Stimulated activated naive CD8-positive, alpha-beta T cell treated with anti-CD3 and anti-CD28 coated beads, Interleukin-15, Interleukin-2, amounts not matched to agents 100 ng/mL and 50 ng/mL, for 24 hours (primary cell): ENCODE measurements at regions not wholly inside any gene's neighbourhood (a gene's known extent, or its start where the extent isn't known, plus 50 kb on each side); places are given as distances from the start of the nearest gene placed in this dataset.

Experiments
- H3K27ac Mint-ChIP-seq: one replicate; pipeline ENCODE4 v1.8.0; 2021; ENCODE audit warnings: mild to moderate bottlenecking, mixed read lengths
- H3K27me3 Mint-ChIP-seq: one replicate; pipeline ENCODE4 v1.8.0; 2021; ENCODE audit warnings: mixed read lengths
- H3K36me3 Mint-ChIP-seq: one replicate; pipeline ENCODE4 v1.8.0; 2021; ENCODE audit warnings: low read depth, mixed read lengths
- H3K4me1 Mint-ChIP-seq: one replicate; pipeline ENCODE4 v1.8.0; 2021; ENCODE audit warnings: low read depth, mixed read lengths
- H3K4me3 Mint-ChIP-seq: one replicate; pipeline ENCODE4 v1.8.0; 2021; ENCODE audit warnings: mild to moderate bottlenecking, mixed read lengths
- H3K9me3 Mint-ChIP-seq: one replicate; pipeline ENCODE4 v1.8.0; 2021; ENCODE audit warnings: mixed read lengths

DNA sequence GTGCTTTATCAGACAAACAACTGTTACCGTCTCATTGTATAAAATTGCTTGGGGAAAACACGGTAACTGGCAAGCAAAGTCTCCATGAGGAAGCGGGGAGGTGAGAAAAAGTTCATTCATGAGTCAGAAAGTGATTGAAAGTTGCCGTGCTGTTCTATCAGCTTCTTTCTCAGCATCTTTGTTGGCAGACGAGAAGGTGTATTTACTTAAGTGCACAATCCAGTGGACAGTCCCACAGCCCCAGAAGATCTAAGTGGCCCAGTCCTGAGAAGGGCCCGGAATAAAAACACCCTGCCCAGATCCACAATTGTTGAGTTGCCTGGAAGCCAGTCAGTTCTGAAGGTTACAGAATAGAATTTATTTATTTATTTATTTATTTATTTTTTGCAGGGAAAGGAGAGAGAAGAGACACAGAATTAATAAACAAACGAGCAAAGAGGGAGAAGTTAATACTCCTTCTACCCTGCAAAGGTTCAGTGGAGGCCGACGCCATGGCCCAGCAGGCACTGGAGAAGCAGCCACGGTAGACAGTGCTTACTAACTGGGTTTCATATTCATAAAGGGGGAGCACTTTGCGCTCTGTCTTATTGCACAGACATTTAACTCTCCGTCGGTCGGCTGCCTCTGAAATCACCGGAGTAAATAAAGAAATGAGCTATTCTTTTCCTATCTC lies 676.0 kb upstream of the SALL3 start:
- Mint-ChIP-seq H3K4me3 (no peak overlapping the region), H3K27me3 (no peaks in the 10 kb centered on the region), H3K36me3 (no peaks in the 10 kb centered on the region)

DNA sequence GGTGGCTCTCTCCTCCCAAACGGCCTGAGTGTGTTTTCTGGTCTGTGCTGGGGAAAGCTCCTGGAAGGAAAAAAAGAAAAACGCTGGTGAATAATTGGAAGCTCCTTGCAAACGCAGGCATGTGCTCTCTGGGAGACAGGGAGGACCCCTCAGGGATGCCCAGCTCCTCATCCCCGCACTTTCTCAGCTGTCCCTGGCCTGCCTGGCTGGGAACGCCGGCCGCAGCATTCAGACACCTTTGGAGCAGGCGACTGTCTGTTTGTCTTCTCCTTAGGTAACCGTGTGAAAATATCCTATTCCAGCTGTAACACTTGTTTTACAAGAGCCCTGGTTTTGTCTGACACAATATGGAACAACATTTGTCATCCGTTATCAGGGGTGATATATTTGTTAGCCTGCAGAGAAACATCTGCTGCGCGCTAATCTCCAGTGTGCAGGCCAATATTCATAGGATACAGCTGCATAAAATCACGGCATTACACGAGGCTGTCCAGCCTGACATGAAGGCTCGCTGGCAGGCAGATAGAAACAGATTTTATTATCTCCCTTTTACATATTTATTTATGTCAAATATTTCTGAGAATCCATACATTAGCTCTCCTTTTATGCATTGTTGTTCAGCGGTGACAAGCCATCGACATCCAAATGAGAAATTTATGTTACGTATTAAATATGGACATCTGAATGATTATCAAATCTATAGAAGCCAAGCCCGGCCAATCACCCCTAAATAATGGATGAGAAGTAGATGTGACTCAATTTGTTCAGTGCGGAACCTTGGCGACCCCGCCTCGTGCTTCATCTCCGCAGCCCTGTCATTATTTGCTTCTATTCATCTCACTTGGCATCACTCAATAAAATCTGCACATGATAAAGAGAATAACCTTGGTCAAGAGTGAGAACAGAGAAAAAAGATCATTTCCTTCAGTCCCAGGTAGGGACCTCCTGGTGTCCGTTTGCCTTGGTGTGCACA lies 675.1 kb upstream of the SALL3 start:
- Mint-ChIP-seq H3K27me3 (no peaks in the 10 kb centered on the region), H3K27ac (no peak overlapping the region), H3K4me3 (no peak overlapping the region), H3K9me3 (peaks cover 6% of the 10 kb centered on the region), H3K4me1 (no peaks in the 10 kb centered on the region), H3K36me3 (no peaks in the 10 kb centered on the region)

More for the DNA sequence above, 676.0 kb upstream of the SALL3 start:
- Mint-ChIP-seq H3K9me3 (peaks cover 4% of the 10 kb centered on the region), H3K27ac (no peak overlapping the region), H3K4me1 (no peaks in the 10 kb centered on the region)

DNA sequence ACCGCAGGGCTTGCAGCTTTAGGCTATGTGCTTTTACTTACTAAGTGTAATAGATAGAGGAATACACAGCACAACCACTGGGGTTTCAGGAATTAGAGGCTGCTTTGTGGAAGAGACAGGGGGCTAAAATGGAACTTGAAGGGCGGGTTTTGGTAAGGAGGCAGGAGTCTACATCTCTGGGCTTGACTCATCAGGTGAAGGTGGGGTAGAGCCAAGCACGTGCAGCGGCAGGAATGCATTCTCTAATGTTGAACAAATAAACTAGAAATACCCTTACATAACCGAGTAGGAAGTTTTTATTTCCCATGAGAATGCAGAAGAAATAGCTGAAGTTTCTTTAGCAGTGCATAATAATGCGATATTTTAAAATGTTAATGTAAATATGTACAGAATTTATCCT lies 673.8 kb upstream of the SALL3 start:
- no peaks in the 10 kb centered on the region for H3K27me3 Mint-ChIP-seq
- H3K9me3 Mint-ChIP-seq = peaks cover 6% of the 10 kb centered on the region
- no peaks in the 10 kb centered on the region for H3K36me3 Mint-ChIP-seq
- H3K4me1 Mint-ChIP-seq = no peaks in the 10 kb centered on the region
- no peak overlapping the region for H3K27ac Mint-ChIP-seq
- no peak overlapping the region for H3K4me3 Mint-ChIP-seq

DNA sequence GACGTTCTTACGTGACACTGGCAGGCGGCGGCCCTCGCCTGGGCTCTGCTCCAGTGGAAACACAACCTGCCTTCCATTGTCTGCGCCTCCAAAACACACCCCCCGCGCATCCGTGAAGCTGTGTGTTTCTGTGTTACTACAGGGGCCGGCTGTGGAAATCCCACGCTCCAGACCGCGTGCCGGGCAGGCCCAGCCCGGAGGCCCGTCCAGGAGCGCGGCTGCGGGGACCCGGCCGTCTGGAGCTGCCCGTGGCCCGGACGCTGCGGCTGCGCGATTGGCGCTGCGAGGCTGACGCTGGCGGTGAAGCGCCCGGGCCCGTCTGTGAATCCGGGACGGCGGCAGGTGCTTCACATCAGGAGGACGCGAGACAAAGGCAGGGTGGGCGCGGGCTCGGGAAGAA lies 670.3 kb upstream of the SALL3 start:
- no peaks in the 10 kb centered on the region for H3K4me1 Mint-ChIP-seq
- peaks cover 13% of the 10 kb centered on the region for H3K9me3 Mint-ChIP-seq
- no peaks in the 10 kb centered on the region for H3K27me3 Mint-ChIP-seq
- H3K36me3 Mint-ChIP-seq = no peaks in the 10 kb centered on the region
- no peak overlapping the region for H3K27ac Mint-ChIP-seq
- no peak overlapping the region for H3K4me3 Mint-ChIP-seq

DNA sequence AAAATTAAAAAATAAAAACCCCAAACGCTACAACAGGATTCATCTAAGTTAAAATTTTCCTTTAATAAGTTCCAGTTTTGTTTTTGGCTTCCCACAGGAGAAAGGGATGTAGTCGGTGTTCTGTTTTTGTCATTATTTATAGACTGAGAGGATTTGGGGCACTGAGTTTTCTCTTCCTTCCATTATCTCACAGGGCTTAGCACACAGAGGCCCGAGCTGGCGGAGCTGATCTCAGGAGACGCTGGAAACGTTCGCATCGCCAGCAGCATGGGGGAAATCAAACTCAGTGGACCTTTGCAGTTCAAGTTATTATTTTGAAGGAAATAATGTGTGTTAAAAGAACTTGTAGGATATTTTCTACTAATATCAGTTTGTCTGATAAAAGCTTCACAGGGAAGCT lies 669.7 kb upstream of the SALL3 start:
- Mint-ChIP-seq H3K27me3 (no peaks in the 10 kb centered on the region), H3K27ac (no peak overlapping the region), H3K4me1 (no peaks in the 10 kb centered on the region), H3K9me3 (peaks cover 13% of the 10 kb centered on the region), H3K36me3 (no peaks in the 10 kb centered on the region), H3K4me3 (no peak overlapping the region)

DNA sequence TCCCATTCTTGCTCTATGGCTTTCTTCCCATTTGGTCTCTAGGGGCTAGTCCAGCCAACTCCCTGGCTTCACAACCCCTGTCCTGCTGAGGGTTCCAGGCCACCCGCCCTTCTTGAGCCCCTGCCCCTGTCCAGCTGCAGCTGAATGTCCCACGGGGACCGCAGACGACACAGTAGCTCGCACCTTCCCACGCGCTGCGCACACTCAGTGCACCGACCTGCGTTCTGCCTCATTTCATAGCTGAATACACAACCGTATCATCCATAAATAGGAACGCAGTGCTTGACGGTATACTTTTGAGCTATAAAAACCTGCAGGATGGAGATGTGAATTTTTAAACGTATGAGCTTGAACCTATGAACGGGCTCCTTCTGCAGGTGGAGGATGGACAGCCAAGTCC lies 660.4 kb upstream of the SALL3 start:
- Mint-ChIP-seq H3K9me3 (no peaks in the 10 kb centered on the region), H3K27me3 (no peaks in the 10 kb centered on the region), H3K36me3 (no peaks in the 10 kb centered on the region), H3K4me1 (no peaks in the 10 kb centered on the region), H3K4me3 (no peak overlapping the region), H3K27ac (no peak overlapping the region)

DNA sequence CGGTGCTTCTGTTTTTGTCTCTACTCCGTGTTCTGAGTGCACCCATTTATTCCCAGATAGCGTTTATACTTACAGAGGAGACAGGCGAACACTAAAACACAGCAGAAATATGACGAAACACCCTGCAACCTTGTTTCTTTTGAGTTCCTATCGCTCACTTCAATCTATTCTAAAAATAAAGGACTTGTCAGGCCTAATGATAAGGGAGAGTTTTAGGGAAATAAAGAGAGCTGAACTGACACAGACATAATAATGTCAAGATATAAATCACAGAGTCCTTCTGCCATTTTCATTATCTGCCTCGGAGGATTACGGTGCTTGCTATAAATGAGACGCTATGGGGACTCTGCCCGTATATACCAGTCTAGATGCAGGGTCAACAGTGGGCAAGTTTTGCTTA lies 659.7 kb upstream of the SALL3 start:
- no peaks in the 10 kb centered on the region for H3K27me3 Mint-ChIP-seq
- H3K4me3 Mint-ChIP-seq = no peak overlapping the region
- no peak overlapping the region for H3K27ac Mint-ChIP-seq
- no peaks in the 10 kb centered on the region for H3K9me3 Mint-ChIP-seq
- H3K36me3 Mint-ChIP-seq = no peaks in the 10 kb centered on the region
- H3K4me1 Mint-ChIP-seq = no peaks in the 10 kb centered on the region

DNA sequence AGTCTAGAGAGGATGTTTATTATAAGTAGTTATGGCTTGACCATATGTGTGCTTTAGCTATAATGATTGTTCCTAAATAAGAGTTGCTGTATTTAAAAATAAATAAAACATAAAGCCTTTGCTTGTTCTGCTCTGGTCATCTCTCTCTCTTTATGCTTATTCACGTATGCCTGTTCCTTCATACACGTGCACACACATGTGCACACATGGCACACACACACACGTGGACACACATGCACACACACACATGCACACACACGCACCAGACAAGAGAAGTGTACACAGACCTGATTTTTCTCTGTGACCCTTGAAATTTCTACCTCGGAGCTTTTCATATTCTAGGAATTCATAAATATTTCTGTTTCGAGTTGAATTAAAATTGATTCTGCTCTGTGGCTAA lies 658.2 kb upstream of the SALL3 start:
- Mint-ChIP-seq H3K4me3 (no peak overlapping the region), H3K27me3 (no peaks in the 10 kb centered on the region), H3K9me3 (peaks cover 4% of the 10 kb centered on the region), H3K27ac (no peak overlapping the region), H3K4me1 (no peaks in the 10 kb centered on the region), H3K36me3 (no peaks in the 10 kb centered on the region)

DNA sequence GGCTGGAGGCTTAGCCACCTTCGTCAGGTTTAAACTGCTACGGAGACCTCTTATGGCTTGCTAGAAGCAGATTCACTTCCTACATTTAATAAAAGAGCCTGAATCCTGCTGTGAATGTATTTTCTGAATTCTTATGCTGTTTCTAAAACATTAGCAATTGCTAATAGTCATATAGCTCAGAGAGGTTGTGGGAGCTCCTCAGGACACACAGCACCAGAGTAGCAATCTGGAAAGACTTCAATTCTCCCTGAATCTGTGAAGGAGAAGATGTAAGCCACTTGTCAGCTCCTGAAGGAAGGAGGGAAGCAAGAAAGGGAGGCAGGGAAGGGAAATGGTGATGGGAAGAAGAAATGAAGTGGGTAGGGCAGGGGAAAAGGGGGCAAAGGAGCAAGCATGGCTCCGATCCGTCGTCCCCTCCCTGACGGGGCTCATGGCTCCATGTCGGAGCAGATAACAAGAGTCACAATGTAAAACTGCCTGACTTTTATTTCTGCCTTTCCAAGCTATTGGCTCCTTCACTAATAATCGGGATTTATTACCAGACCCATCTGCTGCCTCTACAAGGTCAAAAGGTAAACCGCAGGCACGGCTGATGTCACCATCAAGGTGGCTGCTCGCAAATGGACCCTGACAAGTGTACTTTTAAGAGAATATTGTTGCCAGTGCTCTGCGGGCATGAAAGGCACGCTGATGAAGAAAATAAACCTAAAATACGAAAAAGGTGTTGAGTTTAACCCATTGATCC lies 656.0 kb upstream of the SALL3 start:
- Mint-ChIP-seq H3K4me3 (no peak overlapping the region), H3K9me3 (peaks cover 7% of the 10 kb centered on the region), H3K27me3 (no peaks in the 10 kb centered on the region), H3K36me3 (no peaks in the 10 kb centered on the region), H3K27ac (no peak overlapping the region), H3K4me1 (no peaks in the 10 kb centered on the region)

DNA sequence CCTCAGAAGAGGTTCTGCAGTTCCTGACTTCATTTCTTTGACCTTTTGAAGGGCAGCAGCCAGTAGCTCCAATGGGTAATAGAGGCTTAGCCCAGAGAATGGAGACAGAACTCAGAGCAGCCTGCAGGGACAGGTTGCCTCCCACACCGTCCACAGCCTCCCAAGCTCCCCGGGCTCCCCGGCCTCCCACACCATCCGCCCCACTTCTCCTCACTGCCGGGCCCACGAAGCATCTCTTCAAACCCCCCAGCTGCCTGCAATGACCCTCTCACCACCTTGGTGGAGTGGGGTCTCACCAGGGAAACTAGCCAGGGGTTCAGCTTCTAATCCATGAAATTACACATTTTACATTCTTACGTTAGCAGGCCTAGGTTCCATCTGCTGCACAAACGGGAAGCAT lies 652.0 kb upstream of the SALL3 start:
- no peak overlapping the region for H3K4me3 Mint-ChIP-seq
- H3K9me3 Mint-ChIP-seq = peaks cover 7% of the 10 kb centered on the region
- H3K27me3 Mint-ChIP-seq = no peaks in the 10 kb centered on the region
- H3K36me3 Mint-ChIP-seq = no peaks in the 10 kb centered on the region
- H3K27ac Mint-ChIP-seq = no peak overlapping the region
- H3K4me1 Mint-ChIP-seq = no peaks in the 10 kb centered on the region

DNA sequence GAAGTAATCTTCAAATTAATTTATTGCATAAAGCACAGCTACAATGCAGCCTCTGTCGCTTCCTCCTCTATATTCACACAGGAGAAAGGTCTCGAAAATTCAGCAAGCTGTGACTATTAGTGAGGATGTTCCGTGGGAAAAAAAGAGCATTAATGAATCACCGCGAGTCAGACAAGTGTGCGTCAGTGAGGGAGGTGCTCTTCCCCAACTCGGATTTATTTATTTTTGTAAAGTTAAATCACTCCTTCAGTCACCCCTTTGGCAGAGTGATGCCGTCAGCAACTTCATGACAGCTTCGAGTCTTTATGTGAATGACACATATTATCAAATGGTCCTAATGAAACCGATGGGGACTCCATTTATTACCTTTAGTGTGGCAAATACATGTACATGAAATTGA lies 648.9 kb upstream of the SALL3 start:
- Mint-ChIP-seq H3K36me3 (no peaks in the 10 kb centered on the region), H3K27ac (no peak overlapping the region), H3K4me3 (no peak overlapping the region), H3K9me3 (peaks cover 11% of the 10 kb centered on the region), H3K4me1 (no peaks in the 10 kb centered on the region), H3K27me3 (no peaks in the 10 kb centered on the region)

DNA sequence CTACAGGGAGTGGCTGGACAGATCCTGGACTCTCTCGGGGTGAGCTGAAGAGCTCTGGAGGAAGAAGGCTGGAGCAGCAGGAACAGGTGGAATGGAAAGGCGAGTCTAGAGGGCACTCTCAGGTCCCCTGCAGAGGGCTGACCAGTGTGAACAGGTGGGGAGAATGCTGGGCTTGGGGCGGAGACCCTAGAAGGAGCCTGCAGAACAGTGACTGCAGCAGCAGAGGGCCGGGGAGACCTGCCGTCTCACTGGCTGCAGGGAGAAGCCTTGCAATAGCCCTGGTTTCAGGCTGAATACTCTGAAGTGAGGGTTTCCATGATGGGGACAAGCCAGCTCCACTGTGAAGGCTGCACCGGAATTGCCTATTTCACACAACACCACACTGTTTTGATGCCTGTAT lies 626.7 kb upstream of the SALL3 start:
- Mint-ChIP-seq H3K36me3 (no peaks in the 10 kb centered on the region), H3K4me3 (no peak overlapping the region), H3K27ac (no peak overlapping the region), H3K9me3 (no peaks in the 10 kb centered on the region), H3K4me1 (no peaks in the 10 kb centered on the region), H3K27me3 (no peaks in the 10 kb centered on the region)

DNA sequence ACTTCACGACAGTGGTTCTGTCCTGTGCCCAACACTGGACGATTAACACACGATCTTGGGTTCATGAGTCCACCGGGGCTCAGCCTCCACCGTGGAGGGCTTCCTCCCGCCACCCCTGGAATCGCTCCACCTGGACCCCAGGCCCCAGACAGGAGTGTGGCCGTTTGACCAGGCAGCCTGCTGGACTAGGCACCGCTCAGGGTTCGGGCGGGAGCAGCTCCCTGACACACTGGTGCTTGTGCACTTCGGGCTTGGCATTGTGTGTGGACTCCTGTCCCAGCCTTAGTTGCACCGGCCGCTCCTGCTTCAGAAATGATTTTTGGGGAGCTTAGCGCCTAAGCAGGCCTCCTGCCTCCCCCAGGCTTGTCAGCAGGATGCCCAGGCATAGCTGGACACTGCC lies 617.4 kb upstream of the SALL3 start:
- no peak overlapping the region for H3K27ac Mint-ChIP-seq
- H3K4me1 Mint-ChIP-seq = no peaks in the 10 kb centered on the region
- H3K4me3 Mint-ChIP-seq = no peak overlapping the region
- H3K27me3 Mint-ChIP-seq = no peaks in the 10 kb centered on the region
- H3K36me3 Mint-ChIP-seq = no peaks in the 10 kb centered on the region
- H3K9me3 Mint-ChIP-seq = no peaks in the 10 kb centered on the region

DNA sequence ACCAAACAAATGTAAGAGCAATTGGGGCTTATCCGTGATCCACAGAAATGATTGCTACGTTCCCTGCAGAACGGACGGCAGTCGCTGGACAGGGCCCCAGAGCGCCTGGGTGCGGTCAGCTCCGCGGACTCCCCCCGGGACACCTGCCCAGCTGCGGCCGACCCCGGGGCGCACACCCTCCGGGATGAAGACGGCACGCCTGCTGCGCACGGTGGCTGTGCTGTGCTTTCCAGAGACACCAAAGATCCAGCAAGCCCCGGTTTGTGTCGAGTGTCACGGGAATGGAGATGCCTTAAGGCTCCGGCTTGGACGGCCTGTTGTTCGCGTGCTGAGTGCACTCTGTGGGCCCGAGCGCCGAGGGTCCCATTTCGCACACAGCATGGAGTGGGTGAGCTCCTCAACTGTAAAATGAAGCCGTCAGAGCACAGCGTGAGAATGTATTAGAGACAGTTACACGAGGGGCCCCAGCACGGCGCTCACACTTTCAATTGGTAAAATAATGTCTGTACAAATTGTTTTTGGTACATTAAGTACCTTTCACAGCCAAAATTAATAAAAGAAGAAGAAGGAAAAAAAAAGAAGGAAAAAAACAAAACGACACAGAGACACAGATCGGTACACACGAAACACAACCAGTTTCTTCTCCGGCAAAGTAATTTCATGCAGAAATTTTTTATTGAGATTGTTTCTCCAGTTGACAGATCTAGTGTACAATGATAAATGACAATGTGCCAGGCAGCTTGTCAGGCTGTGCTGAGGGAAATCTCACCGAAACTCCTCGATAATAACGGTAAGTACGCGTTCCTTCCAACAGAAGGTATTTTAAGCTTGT lies 615.8 kb upstream of the SALL3 start:
- Mint-ChIP-seq H3K4me1 (no peaks in the 10 kb centered on the region), H3K27me3 (no peaks in the 10 kb centered on the region)

More for the DNA sequence above, 615.8 kb upstream of the SALL3 start:
- Mint-ChIP-seq H3K9me3 (no peaks in the 10 kb centered on the region), H3K27ac (no peak overlapping the region), H3K4me3 (no peak overlapping the region), H3K36me3 (no peaks in the 10 kb centered on the region)
